ENCODE measurements at regions not wholly inside any gene's neighbourhood (a gene's known extent, or its start where the extent isn't known, plus 50 kb on each side); places are given as distances from the start of the nearest gene placed in this dataset.

DNA sequence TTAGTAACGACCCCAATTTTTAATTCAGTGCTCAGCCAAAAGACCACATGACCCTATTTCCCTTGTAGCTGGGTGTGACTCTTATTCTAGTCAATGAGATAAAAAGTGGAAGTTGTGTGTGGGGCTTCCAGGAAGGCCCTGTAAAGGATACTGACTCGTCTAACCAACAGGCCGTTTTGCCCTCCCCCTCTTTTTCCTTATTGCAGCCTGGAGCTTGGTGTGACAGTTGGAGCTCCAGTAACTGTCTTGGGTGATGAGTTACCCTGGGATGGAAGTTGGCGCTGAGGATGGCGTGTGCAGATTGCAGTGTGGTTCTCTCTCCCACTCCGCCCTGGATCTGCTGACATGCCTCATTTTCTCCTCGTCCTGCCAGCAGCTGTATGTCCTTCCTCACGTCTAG lies 209.3 kb upstream of the PROK2 start:
- TF ChIP-seq, protein P1, sequence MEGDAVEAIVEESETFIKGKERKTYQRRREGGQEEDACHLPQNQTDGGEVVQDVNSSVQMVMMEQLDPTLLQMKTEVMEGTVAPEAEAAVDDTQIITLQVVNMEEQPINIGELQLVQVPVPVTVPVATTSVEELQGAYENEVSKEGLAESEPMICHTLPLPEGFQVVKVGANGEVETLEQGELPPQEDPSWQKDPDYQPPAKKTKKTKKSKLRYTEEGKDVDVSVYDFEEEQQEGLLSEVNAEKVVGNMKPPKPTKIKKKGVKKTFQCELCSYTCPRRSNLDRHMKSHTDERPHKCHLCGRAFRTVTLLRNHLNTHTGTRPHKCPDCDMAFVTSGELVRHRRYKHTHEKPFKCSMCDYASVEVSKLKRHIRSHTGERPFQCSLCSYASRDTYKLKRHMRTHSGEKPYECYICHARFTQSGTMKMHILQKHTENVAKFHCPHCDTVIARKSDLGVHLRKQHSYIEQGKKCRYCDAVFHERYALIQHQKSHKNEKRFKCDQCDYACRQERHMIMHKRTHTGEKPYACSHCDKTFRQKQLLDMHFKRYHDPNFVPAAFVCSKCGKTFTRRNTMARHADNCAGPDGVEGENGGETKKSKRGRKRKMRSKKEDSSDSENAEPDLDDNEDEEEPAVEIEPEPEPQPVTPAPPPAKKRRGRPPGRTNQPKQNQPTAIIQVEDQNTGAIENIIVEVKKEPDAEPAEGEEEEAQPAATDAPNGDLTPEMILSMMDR (IDR thresholded peaks at IDR 0.05; ENCODE audit: low read depth, low read length), result no peak
- TF ChIP-seq POLR2A (IDR thresholded peaks at IDR 0.05; ENCODE audit: extremely low read depth, insufficient read length), result no peak
